A673 (cell line): ENCODE measurements at regions not wholly inside any gene's neighbourhood (a gene's known extent, or its start where the extent isn't known, plus 50 kb on each side); places are given as distances from the start of the nearest gene placed in this dataset.

Experiments used
- BruUV-seq: library from RNA; stranded (reverse); fragments of 400-500 nt; replicated peaks from 2 replicates; lab custom pipeline; 2021; lab: Mats Ljungman, UMichigan
- CTCF ChIA-PET: fragments of 300-600 bp; sonication (Branson Sonifier 250); formaldehyde crosslinking; loops from one replicate; lab custom pipeline; 2022; ENCODE audit warnings: antibody characterized with exemption; lab: Charles Lee
- POLR2A ChIA-PET: fragments of 300-600 bp; sonication (Branson Sonifier 250); formaldehyde crosslinking; loops from one replicate; lab custom pipeline; 2022; ENCODE audit warnings: antibody characterized with exemption; ENCODE audit not compliant: low non-redundant PET; lab: Charles Lee
- DNase-seq: peaks from one replicate; pipeline ENCODE4 v3.0.0-alpha.2; 2015; ENCODE audit warnings: low spot score
- H3K27ac ChIP-seq: fragments of 200-600 bp; sonication (generic); 2 replicates; pipeline ENCODE4 v1.5.1; 2016; ENCODE audit warnings: mixed run types, low read depth, mild to moderate bottlenecking, mixed read lengths, antibody characterized with exemption, low read length; ENCODE audit not compliant: poor library complexity, severe bottlenecking
- H3K27me3 ChIP-seq: fragments of 200-600 bp; sonication (generic); replicated peaks from 2 replicates; pipeline ENCODE4 v1.6.1; 2017; ENCODE audit warnings: mixed run types, low read depth, mild to moderate bottlenecking, mixed read lengths, antibody characterized with exemption, low read length; ENCODE audit not compliant: insufficient read depth, poor library complexity
- H3K36me3 ChIP-seq: fragments of 200-600 bp; sonication (generic); 2 replicates; pipeline ENCODE4 v1.6.1; 2016; ENCODE audit warnings: mixed run types, mild to moderate bottlenecking, mixed read lengths, antibody characterized with exemption, low read length; ENCODE audit not compliant: insufficient read depth, poor library complexity, severe bottlenecking
- H3K4me1 ChIP-seq: fragments of 200-600 bp; sonication (generic); 2 replicates; pipeline ENCODE4 v1.6.1; 2017; ENCODE audit warnings: mixed run types, mild to moderate bottlenecking, mixed read lengths, antibody characterized with exemption, low read length; ENCODE audit not compliant: insufficient read depth, poor library complexity, severe bottlenecking
- H3K4me3 ChIP-seq: fragments of 200-600 bp; sonication (generic); 2 replicates; pipeline ENCODE4 v1.5.1; 2016; ENCODE audit warnings: low read depth, mixed run types, mild to moderate bottlenecking, mixed read lengths, low read length; ENCODE audit not compliant: poor library complexity, severe bottlenecking
- H3K9me3 ChIP-seq: fragments of 200-600 bp; sonication (generic); 2 replicates; pipeline ENCODE4 v1.6.1; 2016; ENCODE audit warnings: mixed run types, low read depth, mild to moderate bottlenecking, mixed read lengths, antibody characterized with exemption, low read length; ENCODE audit not compliant: poor library complexity, severe bottlenecking
- CTCF ChIP-seq: fragments of 300-800, 200-600 bp; sonication (generic); conservative IDR thresholded peaks from 2 replicates; pipeline ENCODE4 v1.5.1; 2017; ENCODE audit warnings: low read depth, mild to moderate bottlenecking, antibody characterized with exemption, low read length, moderate library complexity, mixed read lengths
- EZH2 ChIP-seq: fragments of 200-600 bp; sonication (generic); IDR thresholded peaks from 2 replicates; pipeline ENCODE4 v1.6.1; 2017; ENCODE audit warnings: borderline replicate concordance, low read depth, mild to moderate bottlenecking, mixed read lengths, antibody characterized with exemption, low read length; ENCODE audit not compliant: poor library complexity, severe bottlenecking
- intact Hi-C: fragments of 100-400 bp; cut with micrococcal nuclease; formaldehyde crosslinking; loops from one replicate; pipeline ENCODE4 v1.10.0; 2022; ENCODE audit not compliant: unreplicated experiment

- intact Hi-C loops = no loop called here
- CTCF ChIA-PET = no interaction called here
- Histone ChIP-seq H3K4me3 (no peak overlapping the region), H3K36me3 (no peaks in the 10 kb centered on the region), H3K9me3 (no peaks in the 10 kb centered on the region), H3K27me3 (no peaks in the 10 kb centered on the region), H3K4me1 (no peaks in the 10 kb centered on the region), H3K27ac (no peak overlapping the region)
- no peak for TF ChIP-seq EZH2
- TF ChIP-seq CTCF = no peak
- peak; percentile 27 for DNase-seq
- no TSS peak for BruUV-seq
- POLR2A ChIA-PET = no interaction called here
Measured at GRCh38 chr1:191760016-191760415, 398.2 kb upstream of the RGS18 start.

DNA sequence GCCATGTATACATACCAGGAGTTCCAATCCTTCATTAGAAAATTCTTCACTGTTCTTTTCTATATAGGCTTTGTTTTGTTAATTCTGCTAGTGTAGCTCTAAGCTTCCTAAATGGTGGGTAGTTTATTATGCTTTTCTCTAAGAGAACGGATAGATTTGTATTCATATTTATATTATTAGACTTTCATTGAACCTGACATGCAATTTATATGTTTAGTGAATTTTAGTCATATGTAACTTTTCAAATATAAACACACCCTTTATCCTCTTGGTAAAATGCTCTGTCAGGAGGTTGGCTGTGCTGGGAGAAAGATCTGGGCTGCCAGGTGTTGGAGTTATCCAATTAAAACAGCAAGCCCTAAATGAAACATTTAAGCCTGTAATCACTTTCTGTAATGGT lies 369.7 kb upstream of the RGS18 start:
- H3K27me3 ChIP-seq = no peaks in the 10 kb centered on the region
- TF ChIP-seq CTCF (no peak), EZH2 (no peak)
- CTCF ChIA-PET = no interaction called here
- H3K36me3 ChIP-seq = no peaks in the 10 kb centered on the region
- no peak overlapping the region for H3K4me3 ChIP-seq
- no peaks in the 10 kb centered on the region for H3K4me1 ChIP-seq
- DNase-seq = no peak
- no TSS peak for BruUV-seq
- POLR2A ChIA-PET = no interaction called here
- H3K27ac ChIP-seq = no peak overlapping the region
- intact Hi-C loops = no loop called here
- H3K9me3 ChIP-seq = no peaks in the 10 kb centered on the region

DNA sequence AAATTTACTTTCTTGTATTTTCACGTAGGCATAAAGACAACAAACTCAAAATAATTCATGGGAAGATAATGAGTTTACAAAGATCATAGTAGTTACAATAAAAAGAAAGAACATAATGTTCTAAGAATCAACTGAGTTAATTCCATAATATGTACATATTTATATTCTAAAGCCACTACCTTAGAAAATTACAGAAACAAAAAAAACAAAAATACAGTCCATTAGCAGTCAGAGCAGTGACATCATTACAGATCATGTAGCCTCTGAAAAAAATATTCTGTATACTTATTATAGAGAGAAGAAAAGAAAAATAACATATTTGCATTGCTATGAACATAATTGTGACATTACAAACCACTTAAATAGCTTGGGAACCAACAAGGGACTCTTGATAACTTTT lies 360.1 kb upstream of the RGS18 start:
- no peaks in the 10 kb centered on the region for H3K9me3 ChIP-seq
- H3K27me3 ChIP-seq = no peaks in the 10 kb centered on the region
- H3K4me1 ChIP-seq = no peaks in the 10 kb centered on the region
- CTCF ChIA-PET = no interaction called here
- H3K4me3 ChIP-seq = no peak overlapping the region
- POLR2A ChIA-PET = no interaction called here
- H3K27ac ChIP-seq = no peak overlapping the region
- DNase-seq = no peak
- H3K36me3 ChIP-seq = no peaks in the 10 kb centered on the region
- TF ChIP-seq CTCF = no peak
- no peak for TF ChIP-seq EZH2
- BruUV-seq = no TSS peak
- intact Hi-C loops = no loop called here
